OCI-LY7 (cell line): ENCODE measurements at regions not wholly inside any gene's neighbourhood (a gene's known extent, or its start where the extent isn't known, plus 50 kb on each side); places are given as distances from the start of the nearest gene placed in this dataset.

Source experiments
- BruUV-seq: library from RNA; stranded (reverse); fragments of 400-500 nt; replicated peaks from 2 replicates; lab custom pipeline; 2021; lab: Mats Ljungman, UMichigan
- CTCF ChIA-PET: fragments of 300-600 bp; sonication (Branson Sonifier 250); formaldehyde crosslinking; loops from one replicate; lab custom pipeline; 2022; ENCODE audit warnings: antibody characterized with exemption; ENCODE audit not compliant: unreplicated experiment; lab: Charles Lee
- POLR2A ChIA-PET: fragments of 300-600 bp; sonication (Branson Sonifier 250); formaldehyde crosslinking; loops from one replicate; lab custom pipeline; 2022; ENCODE audit warnings: antibody characterized with exemption; lab: Charles Lee
- DNase-seq: peaks from one replicate; pipeline ENCODE4 v3.0.0-alpha.2; 2015; ENCODE audit warnings: low spot score
- H2AFZ ChIP-seq: fragments of 200-600 bp; sonication (generic), shearing (Covaris generic); 2 replicates; pipeline ENCODE4 v1.6.1; 2014; ENCODE audit warnings: mild to moderate bottlenecking, antibody characterized with exemption, low read length, moderate library complexity
- H3K27ac ChIP-seq: fragments of 200-600 bp; sonication (generic); 2 replicates; pipeline ENCODE4 v1.5.1; 2014; ENCODE audit warnings: mixed run types, low read depth, mild to moderate bottlenecking, moderate library complexity, low read length, inconsistent platforms; ENCODE audit not compliant: poor library complexity, severe bottlenecking
- H3K36me3 ChIP-seq: fragments of 200-600 bp; sonication (generic); 2 replicates; pipeline ENCODE4 v1.6.1; 2014; ENCODE audit warnings: mild to moderate bottlenecking, antibody characterized with exemption, low read length, moderate library complexity, mixed read lengths; ENCODE audit not compliant: insufficient read depth
- H3K4me1 ChIP-seq: fragments of 200-600 bp; sonication (generic); 2 replicates; pipeline ENCODE4 v1.5.1; 2014; ENCODE audit warnings: mild to moderate bottlenecking, low read length; ENCODE audit not compliant: insufficient read depth, poor library complexity, severe bottlenecking
- H3K4me2 ChIP-seq: fragments of 200-600 bp; sonication (generic); 2 replicates; pipeline ENCODE4 v1.6.1; 2014; ENCODE audit warnings: mild to moderate bottlenecking, low read length
- H3K4me3 ChIP-seq: fragments of 200-600 bp; sonication (generic); 2 replicates; pipeline ENCODE4 v1.5.1; 2014; ENCODE audit warnings: mild to moderate bottlenecking, low read depth, low read length; ENCODE audit not compliant: poor library complexity, severe bottlenecking
- H3K79me2 ChIP-seq: fragments of 200-600 bp; sonication (generic); 2 replicates; pipeline ENCODE4 v1.6.1; 2016; ENCODE audit warnings: low read depth, mild to moderate bottlenecking, low read length, moderate library complexity, mixed read lengths; ENCODE audit not compliant: insufficient read depth
- H3K9me2 ChIP-seq: fragments of 200-600 bp; sonication (generic); 2 replicates; pipeline ENCODE4 v1.6.1; 2016; ENCODE audit warnings: mild to moderate bottlenecking, low read length, mixed read lengths; ENCODE audit not compliant: insufficient read depth
- H3K9me3 ChIP-seq: fragments of 200-600 bp; sonication (generic); 2 replicates; pipeline ENCODE4 v1.6.1; 2014; ENCODE audit warnings: mild to moderate bottlenecking, mixed run types, low read length, mixed read lengths
- H4K20me1 ChIP-seq: fragments of 200-600 bp; sonication (generic); 2 replicates; pipeline ENCODE4 v1.6.1; 2014; ENCODE audit warnings: mild to moderate bottlenecking, antibody characterized with exemption, low read length, moderate library complexity, mixed read lengths; ENCODE audit not compliant: insufficient read depth
- EZH2phosphoT487 ChIP-seq: fragments of 200-600 bp; sonication (generic); IDR thresholded peaks from 2 replicates; pipeline ENCODE4 v1.6.1; 2018; ENCODE audit warnings: low read depth, borderline replicate concordance, mild to moderate bottlenecking, mixed run types, antibody characterized with exemption, low read length, moderate library complexity, mixed read lengths
- intact Hi-C: fragments of 100-400 bp; cut with micrococcal nuclease; formaldehyde crosslinking; loops from one replicate; pipeline ENCODE4 v1.10.0; 2022; ENCODE audit not compliant: unreplicated experiment
- TF ChIP-seq, protein P1 (sequence below): fragments of 200-600 bp; sonication (generic); conservative IDR thresholded peaks from 2 replicates; pipeline ENCODE4 v1.5.1; 2014; ENCODE audit warnings: mild to moderate bottlenecking, antibody characterized with exemption, low read length, moderate library complexity, mixed read lengths

DNA sequence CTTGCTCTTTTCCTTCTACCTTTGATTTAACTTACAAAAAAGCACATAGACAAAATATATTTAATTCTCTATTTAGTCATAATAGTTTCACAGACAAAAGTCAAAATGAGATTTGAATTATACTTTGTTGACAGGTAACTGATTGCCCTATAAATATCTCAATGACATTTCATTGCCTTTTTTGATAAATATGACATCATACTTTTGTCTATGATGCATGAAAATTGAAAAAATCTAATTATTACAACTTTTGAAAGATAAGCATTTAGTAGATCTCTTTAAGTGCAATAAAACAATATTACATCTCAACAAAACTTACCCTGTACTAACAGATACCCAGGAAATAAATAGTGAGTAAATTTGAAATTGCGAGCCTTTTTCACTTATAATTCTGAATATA is 147.9 kb downstream of the SERPINI1 start:
- Histone ChIP-seq H3K4me2 (no peak overlapping the region), H3K9me3 (no peaks in the 10 kb centered on the region), H3K4me3 (no peak overlapping the region), H3K9me2 (no peaks in the 10 kb centered on the region), H3K79me2 (no peaks in the 10 kb centered on the region), H2AFZ (no peak overlapping the region), H3K36me3 (no peaks in the 10 kb centered on the region), H3K27ac (no peak overlapping the region), H3K4me1 (peaks cover 6% of the 10 kb centered on the region), H4K20me1 (no peaks in the 10 kb centered on the region)
- intact Hi-C loops: loop anchor here (2.0 kb wide), 3 partner anchors 149 to 503 kb away; partner anchors contain the start of genes PDCD10, SERPINI1 and ZBBX
- no peak for DNase-seq
- POLR2A ChIA-PET: interaction anchor here (0.6 to 1.0 kb wide), 3 partner anchors 10 to 496 kb away, joined by 3 to 4 read pairs (median 3); no protein-coding TSS in a partner anchor
- CTCF ChIA-PET: no interaction called here
- no TSS peak for BruUV-seq
- no peak for TF ChIP-seq EZH2phosphoT487
- TF ChIP-seq, protein P1, sequence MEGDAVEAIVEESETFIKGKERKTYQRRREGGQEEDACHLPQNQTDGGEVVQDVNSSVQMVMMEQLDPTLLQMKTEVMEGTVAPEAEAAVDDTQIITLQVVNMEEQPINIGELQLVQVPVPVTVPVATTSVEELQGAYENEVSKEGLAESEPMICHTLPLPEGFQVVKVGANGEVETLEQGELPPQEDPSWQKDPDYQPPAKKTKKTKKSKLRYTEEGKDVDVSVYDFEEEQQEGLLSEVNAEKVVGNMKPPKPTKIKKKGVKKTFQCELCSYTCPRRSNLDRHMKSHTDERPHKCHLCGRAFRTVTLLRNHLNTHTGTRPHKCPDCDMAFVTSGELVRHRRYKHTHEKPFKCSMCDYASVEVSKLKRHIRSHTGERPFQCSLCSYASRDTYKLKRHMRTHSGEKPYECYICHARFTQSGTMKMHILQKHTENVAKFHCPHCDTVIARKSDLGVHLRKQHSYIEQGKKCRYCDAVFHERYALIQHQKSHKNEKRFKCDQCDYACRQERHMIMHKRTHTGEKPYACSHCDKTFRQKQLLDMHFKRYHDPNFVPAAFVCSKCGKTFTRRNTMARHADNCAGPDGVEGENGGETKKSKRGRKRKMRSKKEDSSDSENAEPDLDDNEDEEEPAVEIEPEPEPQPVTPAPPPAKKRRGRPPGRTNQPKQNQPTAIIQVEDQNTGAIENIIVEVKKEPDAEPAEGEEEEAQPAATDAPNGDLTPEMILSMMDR: no peak

DNA sequence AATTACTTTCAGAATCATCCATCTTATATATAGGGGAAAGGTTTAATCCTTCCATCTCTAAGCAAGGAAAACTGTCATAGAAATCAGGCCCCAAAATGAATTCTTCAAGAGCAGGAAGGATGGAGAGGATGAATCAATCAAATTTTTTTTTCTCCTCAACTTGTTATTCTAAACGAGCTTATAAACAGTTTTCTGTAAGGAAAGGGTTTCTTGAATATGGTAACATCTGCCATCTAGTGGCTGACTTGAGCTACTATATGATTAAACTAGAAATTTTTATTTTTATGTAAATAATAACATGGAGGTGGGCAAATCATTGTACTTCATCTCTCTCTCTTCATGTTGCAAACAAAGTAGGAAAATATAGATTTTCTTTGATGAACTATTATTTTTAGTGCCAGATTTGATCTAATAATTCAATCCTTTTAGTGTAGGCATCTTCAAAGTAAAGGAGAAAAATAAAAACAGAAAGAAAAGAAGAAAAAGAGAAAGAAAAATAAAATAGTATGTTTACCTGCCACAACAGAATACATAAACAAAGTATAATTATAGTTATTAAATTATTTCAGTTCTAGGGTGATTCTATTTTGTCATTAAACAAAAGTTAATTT is 146.6 kb downstream of the SERPINI1 start:
- CTCF ChIA-PET: interaction anchor here (0.9 to 1.1 kb wide), 3 partner anchors 20 to 43 kb away, joined by 3 to 6 read pairs (median 3); no protein-coding TSS in a partner anchor
- POLR2A ChIA-PET: interaction anchor here (0.6 to 1.7 kb wide), 7 partner anchors 10 to 159 kb away, joined by 3 to 5 read pairs (median 4); no protein-coding TSS in a partner anchor
- H3K9me2 ChIP-seq: no peaks in the 10 kb centered on the region
- H2AFZ ChIP-seq: peak overlapping the region; percentile 84
- peak; percentile 83 for DNase-seq
- H4K20me1 ChIP-seq: no peaks in the 10 kb centered on the region
- H3K9me3 ChIP-seq: no peaks in the 10 kb centered on the region
- no peak overlapping the region for H3K4me3 ChIP-seq
- H3K4me1 ChIP-seq: peaks cover 6% of the 10 kb centered on the region
- H3K27ac ChIP-seq: no peak overlapping the region
- H3K4me2 ChIP-seq: peak overlapping the region; percentile 41
- no peaks in the 10 kb centered on the region for H3K79me2 ChIP-seq
- intact Hi-C loops: loop anchor here (1.0 to 2.0 kb wide), 4 partner anchors 45 to 501 kb away; partner anchors contain the start of genes PDCD10, SERPINI1 and ZBBX
- H3K36me3 ChIP-seq: no peaks in the 10 kb centered on the region
- no TSS peak for BruUV-seq
- TF ChIP-seq EZH2phosphoT487: no peak
- TF ChIP-seq, protein P1: peak; percentile 91

DNA sequence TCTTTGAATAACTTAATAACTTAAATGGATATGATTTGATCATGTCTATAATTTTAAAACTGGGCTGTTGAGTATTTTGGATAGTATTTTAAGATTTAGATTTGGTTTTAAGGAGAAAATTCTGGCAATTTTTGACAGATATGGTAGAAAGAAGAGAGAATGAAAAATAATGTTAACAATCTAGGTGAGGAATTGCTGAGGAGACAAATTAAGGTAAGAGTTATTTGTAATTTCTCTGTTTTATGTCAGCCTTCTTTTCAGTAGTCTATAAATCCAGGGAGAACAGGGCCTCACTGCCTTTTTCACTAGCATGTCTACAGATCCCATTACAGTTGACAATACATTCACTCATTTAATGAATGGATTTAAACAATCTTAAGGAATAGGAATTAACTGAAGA is 144.7 kb downstream of the SERPINI1 start:
- no peaks in the 10 kb centered on the region for H3K79me2 ChIP-seq
- no peaks in the 10 kb centered on the region for H3K9me3 ChIP-seq
- H3K36me3 ChIP-seq: no peaks in the 10 kb centered on the region
- TF ChIP-seq, protein P1: no peak
- no peak for TF ChIP-seq EZH2phosphoT487
- CTCF ChIA-PET: no interaction called here
- no peak overlapping the region for H3K4me2 ChIP-seq
- DNase-seq: no peak
- no peak overlapping the region for H3K27ac ChIP-seq
- no peaks in the 10 kb centered on the region for H3K9me2 ChIP-seq
- no peak overlapping the region for H3K4me3 ChIP-seq
- POLR2A ChIA-PET: no interaction called here
- no TSS peak for BruUV-seq
- H4K20me1 ChIP-seq: no peaks in the 10 kb centered on the region
- peaks cover 13% of the 10 kb centered on the region for H3K4me1 ChIP-seq
- no peak overlapping the region for H2AFZ ChIP-seq
- intact Hi-C loops: no loop called here
